DOHH2 (cell line): ENCODE measurements at regions not wholly inside any gene's neighbourhood (a gene's known extent, or its start where the extent isn't known, plus 50 kb on each side); places are given as distances from the start of the nearest gene placed in this dataset.

Experiments used
- CTCF ChIP-seq: fragments of 200-600 bp; sonication (generic); IDR thresholded peaks from one replicate; pipeline ENCODE4 v1.5.1; 2014; ENCODE audit warnings: antibody characterized with exemption, mild to moderate bottlenecking, low read depth, low read length; ENCODE audit not compliant: poor library complexity, severe bottlenecking
- EZH2phosphoT487 ChIP-seq: fragments of 200-600 bp; sonication (generic); IDR thresholded peaks from 2 replicates; pipeline ENCODE4 v1.6.1; 2017; ENCODE audit warnings: borderline replicate concordance, mild to moderate bottlenecking, antibody characterized with exemption, low read length, moderate library complexity, mixed read lengths

- TF ChIP-seq CTCF (no peak), EZH2phosphoT487 (no peak)
These were observed 750.1 kb upstream of the SORCS1 start for GRCh38 chr10:107914450-107915214.
